HepG2 (cell line): ENCODE measurements at regions not wholly inside any gene's neighbourhood (a gene's known extent, or its start where the extent isn't known, plus 50 kb on each side); places are given as distances from the start of the nearest gene placed in this dataset.

Experiments
- ATAC-seq: fragments of 200-7000 bp; cut with Tn5 transposase; 3 replicates; pipeline ENCODE4 v1.9.1; 2020; ENCODE audit warnings: mild to moderate bottlenecking, moderate library complexity
- BruUV-seq: library from RNA; stranded (reverse); fragments of 400-500 nt; replicated peaks from 2 replicates; lab custom pipeline; 2021; lab: Mats Ljungman, UMichigan
- CTCF ChIA-PET: fragments of 300-600 bp; formaldehyde crosslinking; extraction: SDS; loops from one replicate; lab custom pipeline; 2021; ENCODE audit warnings: low total read pairs, inconsistent platforms, low intra/inter-chr PET ratio; lab: Yijun Ruan, JAX
- POLR2A ChIA-PET: fragments of 350-600 bp; sonication (Branson Sonifier 250); formaldehyde crosslinking; loops from one replicate; lab custom pipeline; 2020; ENCODE audit warnings: antibody characterized with exemption, inconsistent platforms; lab: Yijun Ruan, JAX
- DNase-seq: peaks from one replicate; pipeline ENCODE4 v3.0.0-alpha.2; 2015; ENCODE audit warnings: low spot score
- FAIRE-seq: peaks from 3 replicates; lab custom pipeline; 2011; peaks lifted over from hg19 to GRCh38; lab: Jason Lieb, UNC
- H2AFZ ChIP-seq: one replicate; pipeline ENCODE4 v1.6.1; 2011; ENCODE audit warnings: low read length, inconsistent platforms
- H3K27ac ChIP-seq: fragments of 300-600 bp; 3 replicates; pipeline ENCODE4 v1.8.0; 2011; ENCODE audit warnings: mixed run types, mild to moderate bottlenecking, mixed read lengths, low read length, inconsistent platforms; ENCODE audit not compliant: insufficient read depth; ENCODE audit errors: extremely low read length
- H3K27me3 ChIP-seq, 2 experiments: fragments of 200-600 bp in 1 of 2; 2 replicates in 1 of 2; 3 replicates in 1 of 2; pipeline versions ENCODE4 v1.6.0 to v1.8.0; 2011; ENCODE audit warnings: low read length in 2 of 2, mild to moderate bottlenecking in 2 of 2, moderate library complexity in 2 of 2, inconsistent platforms in 1 of 2; ENCODE audit not compliant: insufficient read depth in 2 of 2, control insufficient read depth in 1 of 2
- H3K36me3 ChIP-seq, 2 experiments: fragments of 200-600 bp in 1 of 2; replicated peaks in 1 of 2; 2 replicates in 1 of 2; 3 replicates in 1 of 2; pipeline versions ENCODE4 v1.5.1 to v1.8.0; 2011; ENCODE audit warnings: low read length in 2 of 2, inconsistent platforms in 1 of 2; ENCODE audit not compliant: insufficient read depth in 2 of 2, control insufficient read depth in 1 of 2
- H3K4me1 ChIP-seq: 2 replicates; pipeline ENCODE4 v1.5.1; 2012; ENCODE audit warnings: low read length, inconsistent platforms; ENCODE audit not compliant: insufficient read depth
- H3K4me2 ChIP-seq: 2 replicates; pipeline ENCODE4 v1.6.0; 2011; ENCODE audit warnings: low read depth, low read length, inconsistent platforms
- H3K4me3 ChIP-seq, 3 experiments: fragments of 200-600 bp in 1 of 3; sonication (generic), shearing (Covaris generic) in 1 of 3; replicated peaks in 1 of 3; 2 replicates each; pipeline ENCODE4 v1.5.1; 2011 to 2016; ENCODE audit warnings: low read length in 3 of 3, inconsistent platforms in 2 of 3, low read depth in 2 of 3, mild to moderate bottlenecking in 2 of 3, control low read depth in 1 of 3, mixed read lengths in 1 of 3; ENCODE audit not compliant: insufficient read depth in 1 of 3
- H3K79me2 ChIP-seq: one replicate; pipeline ENCODE4 v1.6.1; 2011; ENCODE audit warnings: low read length, inconsistent platforms; ENCODE audit not compliant: insufficient read depth
- H3K9ac ChIP-seq: 2 replicates; pipeline ENCODE4 v1.6.0; 2011; ENCODE audit warnings: mild to moderate bottlenecking, low read depth, low read length, inconsistent platforms; ENCODE audit not compliant: insufficient read depth
- H3K9me3 ChIP-seq: 2 replicates; pipeline ENCODE4 v1.5.1; 2012; ENCODE audit warnings: mild to moderate bottlenecking, low read length
- H4K20me1 ChIP-seq: 2 replicates; pipeline ENCODE4 v1.6.0; 2011; ENCODE audit warnings: inconsistent platforms, mild to moderate bottlenecking, low read length, moderate library complexity; ENCODE audit not compliant: insufficient read depth
- DR1 ChIP-seq: sonication (generic); formaldehyde crosslinking; IDR thresholded peaks from 2 replicates; pipeline ENCODE4 v1.8.0; 2021; ENCODE audit warnings: mild to moderate bottlenecking, missing genetic modification reagents, inconsistent platforms
- HMG20B ChIP-seq: conservative IDR thresholded peaks from 2 replicates; pipeline ENCODE4 v1.6.1; 2016; ENCODE audit warnings: missing genetic modification reagents, missing compliant biosample characterization
- MAFF ChIP-seq: IDR thresholded peaks from 2 replicates; pipeline ENCODE4 v1.6.1; 2011; ENCODE audit warnings: low read depth, low read length, improper control_type of control experiment
- MEF2D ChIP-seq: sonication (generic); formaldehyde crosslinking; IDR thresholded peaks from 2 replicates; pipeline ENCODE4 v1.5.1; 2020; ENCODE audit warnings: mild to moderate bottlenecking, missing genetic modification reagents
- NFIC ChIP-seq: IDR thresholded peaks from 2 replicates; pipeline ENCODE4 v1.6.1; 2012; ENCODE audit warnings: mild to moderate bottlenecking, low read length, inconsistent platforms
- NFRKB ChIP-seq: fragments of 450-650 bp; IDR thresholded peaks from 2 replicates; pipeline ENCODE4 v1.6.1; 2017
- NKX3-1 ChIP-seq: sonication (generic); formaldehyde crosslinking; IDR thresholded peaks from 2 replicates; pipeline ENCODE4 v1.5.0; 2020; ENCODE audit warnings: missing genetic modification reagents
- WIZ ChIP-seq: sonication (generic); formaldehyde crosslinking; IDR thresholded peaks from 2 replicates; pipeline ENCODE4 v1.5.1; 2020; ENCODE audit warnings: mild to moderate bottlenecking, missing genetic modification reagents
- ZNF253 ChIP-seq: sonication (generic); formaldehyde crosslinking; IDR thresholded peaks from 2 replicates; pipeline ENCODE4 v1.8.0; 2022; ENCODE audit warnings: mild to moderate bottlenecking, missing genetic modification reagents, borderline replicate concordance
- ZNF274 ChIP-seq: sonication (generic); formaldehyde crosslinking; IDR thresholded peaks from 2 replicates; pipeline ENCODE4 v1.5.1; 2020; ENCODE audit warnings: mild to moderate bottlenecking, missing genetic modification reagents
- ZNF839 ChIP-seq: sonication (generic); formaldehyde crosslinking; IDR thresholded peaks from 2 replicates; pipeline ENCODE4 v1.4.0; 2020; ENCODE audit warnings: missing genetic modification reagents, mild to moderate bottlenecking, borderline replicate concordance
- in situ Hi-C: cut with HindIII; loops from 2 replicates; pipeline ENCODE4 v1.10.0; 2017; ENCODE audit warnings: low pct_unique_long_range_greater_than_20kb; ENCODE audit not compliant: extremely low pct_ligation_motif_present
- intact Hi-C: fragments of 100-400 bp; cut with micrococcal nuclease; formaldehyde crosslinking; loops from one replicate; pipeline ENCODE4 v1.10.0; 2022; ENCODE audit not compliant: unreplicated experiment
- TF ChIP-seq, protein P1 (sequence below): IDR thresholded peaks from 2 replicates; pipeline ENCODE4 v1.6.1; 2018; ENCODE audit warnings: missing genetic modification reagents, mild to moderate bottlenecking, missing compliant biosample characterization
- TF ChIP-seq, protein P2 (sequence below): sonication (generic); formaldehyde crosslinking; IDR thresholded peaks from 2 replicates; pipeline ENCODE4 v1.4.0; 2020; ENCODE audit warnings: low read depth, missing genetic modification reagents
- TF ChIP-seq, protein P3 (sequence below): conservative IDR thresholded peaks from 2 replicates; pipeline ENCODE4 v1.6.1; 2018; ENCODE audit warnings: missing genetic modification reagents
- TF ChIP-seq, protein P4 (sequence below): sonication (generic); formaldehyde crosslinking; IDR thresholded peaks from 2 replicates; pipeline ENCODE4 v1.8.0; 2023; ENCODE audit warnings: mild to moderate bottlenecking, missing genetic modification reagents
- TF ChIP-seq, protein P5 (sequence below): sonication (generic); formaldehyde crosslinking; IDR thresholded peaks from 2 replicates; pipeline ENCODE4 v1.5.1; 2020; ENCODE audit warnings: mild to moderate bottlenecking, missing genetic modification reagents, moderate library complexity

DNA sequence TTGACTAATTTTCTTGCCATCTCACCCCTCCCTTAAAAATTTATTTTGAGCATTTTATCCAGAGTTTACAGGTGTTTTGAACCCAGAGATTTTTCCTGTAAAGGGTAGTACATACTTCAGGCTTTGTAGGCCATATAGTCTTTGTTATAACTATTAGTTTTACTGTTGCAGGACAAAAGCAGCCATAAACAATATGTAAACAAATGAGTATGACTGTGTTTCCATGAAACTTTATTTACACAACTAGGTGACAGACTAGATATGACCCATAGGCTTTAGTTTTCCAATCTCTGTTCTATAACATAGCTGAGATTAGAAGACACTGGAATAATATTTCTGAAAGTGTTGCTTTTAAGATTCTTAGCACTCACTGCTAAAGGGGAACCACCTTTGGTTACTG, 587.9 kb downstream of the PDCD6IP start:
- Histone ChIP-seq H3K9me3 (no peaks in the 10 kb centered on the region), H3K4me2 (no peak overlapping the region), H3K27ac (no peak overlapping the region), H3K36me3 (no peaks in the 10 kb centered on the region), H3K4me3 (no peak overlapping the region), H4K20me1 (no peaks in the 10 kb centered on the region), H3K79me2 (no peaks in the 10 kb centered on the region), H3K27me3 (no peaks in the 10 kb centered on the region), H2AFZ (no peak overlapping the region), H3K9ac (no peak overlapping the region), H3K4me1 (no peaks in the 10 kb centered on the region)
- ChIA-PET CTCF (no interaction called here), POLR2A (no interaction called here)
- no peak for FAIRE-seq
- ATAC-seq, result no peak
- no TSS peak for BruUV-seq
- intact Hi-C loops, result no loop called here
- no peak for DNase-seq
- in situ Hi-C loops, result no loop called here
- TF ChIP-seq NFRKB (no peak), HMG20B (CRISPR knock-in tag) (no peak), ZNF253 (CRISPR knock-in tag) (no peak), WIZ (no peak), ZNF839 (CRISPR knock-in tag) (no peak), MAFF (no peak), NKX3-1 (CRISPR knock-in tag) (no peak), DR1 (CRISPR knock-in tag) (no peak), MEF2D (CRISPR knock-in tag) (no peak), ZNF274 (no peak), NFIC (no peak)
- TF ChIP-seq, protein P1, sequence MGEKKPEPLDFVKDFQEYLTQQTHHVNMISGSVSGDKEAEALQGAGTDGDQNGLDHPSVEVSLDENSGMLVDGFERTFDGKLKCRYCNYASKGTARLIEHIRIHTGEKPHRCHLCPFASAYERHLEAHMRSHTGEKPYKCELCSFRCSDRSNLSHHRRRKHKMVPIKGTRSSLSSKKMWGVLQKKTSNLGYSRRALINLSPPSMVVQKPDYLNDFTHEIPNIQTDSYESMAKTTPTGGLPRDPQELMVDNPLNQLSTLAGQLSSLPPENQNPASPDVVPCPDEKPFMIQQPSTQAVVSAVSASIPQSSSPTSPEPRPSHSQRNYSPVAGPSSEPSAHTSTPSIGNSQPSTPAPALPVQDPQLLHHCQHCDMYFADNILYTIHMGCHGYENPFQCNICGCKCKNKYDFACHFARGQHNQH (CRISPR knock-in tag), result no peak
- TF ChIP-seq, protein P2, sequence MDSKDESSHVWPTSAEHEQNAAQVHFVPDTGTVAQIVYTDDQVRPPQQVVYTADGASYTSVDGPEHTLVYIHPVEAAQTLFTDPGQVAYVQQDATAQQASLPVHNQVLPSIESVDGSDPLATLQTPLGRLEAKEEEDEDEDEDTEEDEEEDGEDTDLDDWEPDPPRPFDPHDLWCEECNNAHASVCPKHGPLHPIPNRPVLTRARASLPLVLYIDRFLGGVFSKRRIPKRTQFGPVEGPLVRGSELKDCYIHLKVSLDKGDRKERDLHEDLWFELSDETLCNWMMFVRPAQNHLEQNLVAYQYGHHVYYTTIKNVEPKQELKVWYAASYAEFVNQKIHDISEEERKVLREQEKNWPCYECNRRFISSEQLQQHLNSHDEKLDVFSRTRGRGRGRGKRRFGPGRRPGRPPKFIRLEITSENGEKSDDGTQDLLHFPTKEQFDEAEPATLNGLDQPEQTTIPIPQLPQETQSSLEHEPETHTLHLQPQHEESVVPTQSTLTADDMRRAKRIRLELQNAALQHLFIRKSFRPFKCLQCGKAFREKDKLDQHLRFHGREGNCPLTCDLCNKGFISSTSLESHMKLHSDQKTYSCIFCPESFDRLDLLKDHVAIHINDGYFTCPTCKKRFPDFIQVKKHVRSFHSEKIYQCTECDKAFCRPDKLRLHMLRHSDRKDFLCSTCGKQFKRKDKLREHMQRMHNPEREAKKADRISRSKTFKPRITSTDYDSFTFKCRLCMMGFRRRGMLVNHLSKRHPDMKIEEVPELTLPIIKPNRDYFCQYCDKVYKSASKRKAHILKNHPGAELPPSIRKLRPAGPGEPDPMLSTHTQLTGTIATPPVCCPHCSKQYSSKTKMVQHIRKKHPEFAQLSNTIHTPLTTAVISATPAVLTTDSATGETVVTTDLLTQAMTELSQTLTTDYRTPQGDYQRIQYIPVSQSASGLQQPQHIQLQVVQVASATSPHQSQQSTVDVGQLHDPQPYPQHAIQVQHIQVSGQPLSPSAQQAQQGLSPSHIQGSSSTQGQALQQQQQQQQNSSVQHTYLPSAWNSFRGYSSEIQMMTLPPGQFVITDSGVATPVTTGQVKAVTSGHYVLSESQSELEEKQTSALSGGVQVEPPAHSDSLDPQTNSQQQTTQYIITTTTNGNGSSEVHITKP (CRISPR knock-in tag), result no peak
- TF ChIP-seq, protein P3, sequence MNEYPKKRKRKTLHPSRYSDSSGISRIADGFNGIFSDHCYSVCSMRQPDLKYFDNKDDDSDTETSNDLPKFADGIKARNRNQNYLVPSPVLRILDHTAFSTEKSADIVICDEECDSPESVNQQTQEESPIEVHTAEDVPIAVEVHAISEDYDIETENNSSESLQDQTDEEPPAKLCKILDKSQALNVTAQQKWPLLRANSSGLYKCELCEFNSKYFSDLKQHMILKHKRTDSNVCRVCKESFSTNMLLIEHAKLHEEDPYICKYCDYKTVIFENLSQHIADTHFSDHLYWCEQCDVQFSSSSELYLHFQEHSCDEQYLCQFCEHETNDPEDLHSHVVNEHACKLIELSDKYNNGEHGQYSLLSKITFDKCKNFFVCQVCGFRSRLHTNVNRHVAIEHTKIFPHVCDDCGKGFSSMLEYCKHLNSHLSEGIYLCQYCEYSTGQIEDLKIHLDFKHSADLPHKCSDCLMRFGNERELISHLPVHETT (CRISPR knock-in tag), result no peak
- TF ChIP-seq, protein P4, sequence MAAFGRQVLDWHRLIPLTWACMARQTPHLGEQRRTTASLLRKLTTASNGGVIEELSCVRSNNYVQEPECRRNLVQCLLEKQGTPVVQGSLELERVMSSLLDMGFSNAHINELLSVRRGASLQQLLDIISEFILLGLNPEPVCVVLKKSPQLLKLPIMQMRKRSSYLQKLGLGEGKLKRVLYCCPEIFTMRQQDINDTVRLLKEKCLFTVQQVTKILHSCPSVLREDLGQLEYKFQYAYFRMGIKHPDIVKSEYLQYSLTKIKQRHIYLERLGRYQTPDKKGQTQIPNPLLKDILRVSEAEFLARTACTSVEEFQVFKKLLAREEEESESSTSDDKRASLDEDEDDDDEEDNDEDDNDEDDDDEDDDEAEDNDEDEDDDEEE (CRISPR knock-in tag), result no peak
- TF ChIP-seq, protein P5, sequence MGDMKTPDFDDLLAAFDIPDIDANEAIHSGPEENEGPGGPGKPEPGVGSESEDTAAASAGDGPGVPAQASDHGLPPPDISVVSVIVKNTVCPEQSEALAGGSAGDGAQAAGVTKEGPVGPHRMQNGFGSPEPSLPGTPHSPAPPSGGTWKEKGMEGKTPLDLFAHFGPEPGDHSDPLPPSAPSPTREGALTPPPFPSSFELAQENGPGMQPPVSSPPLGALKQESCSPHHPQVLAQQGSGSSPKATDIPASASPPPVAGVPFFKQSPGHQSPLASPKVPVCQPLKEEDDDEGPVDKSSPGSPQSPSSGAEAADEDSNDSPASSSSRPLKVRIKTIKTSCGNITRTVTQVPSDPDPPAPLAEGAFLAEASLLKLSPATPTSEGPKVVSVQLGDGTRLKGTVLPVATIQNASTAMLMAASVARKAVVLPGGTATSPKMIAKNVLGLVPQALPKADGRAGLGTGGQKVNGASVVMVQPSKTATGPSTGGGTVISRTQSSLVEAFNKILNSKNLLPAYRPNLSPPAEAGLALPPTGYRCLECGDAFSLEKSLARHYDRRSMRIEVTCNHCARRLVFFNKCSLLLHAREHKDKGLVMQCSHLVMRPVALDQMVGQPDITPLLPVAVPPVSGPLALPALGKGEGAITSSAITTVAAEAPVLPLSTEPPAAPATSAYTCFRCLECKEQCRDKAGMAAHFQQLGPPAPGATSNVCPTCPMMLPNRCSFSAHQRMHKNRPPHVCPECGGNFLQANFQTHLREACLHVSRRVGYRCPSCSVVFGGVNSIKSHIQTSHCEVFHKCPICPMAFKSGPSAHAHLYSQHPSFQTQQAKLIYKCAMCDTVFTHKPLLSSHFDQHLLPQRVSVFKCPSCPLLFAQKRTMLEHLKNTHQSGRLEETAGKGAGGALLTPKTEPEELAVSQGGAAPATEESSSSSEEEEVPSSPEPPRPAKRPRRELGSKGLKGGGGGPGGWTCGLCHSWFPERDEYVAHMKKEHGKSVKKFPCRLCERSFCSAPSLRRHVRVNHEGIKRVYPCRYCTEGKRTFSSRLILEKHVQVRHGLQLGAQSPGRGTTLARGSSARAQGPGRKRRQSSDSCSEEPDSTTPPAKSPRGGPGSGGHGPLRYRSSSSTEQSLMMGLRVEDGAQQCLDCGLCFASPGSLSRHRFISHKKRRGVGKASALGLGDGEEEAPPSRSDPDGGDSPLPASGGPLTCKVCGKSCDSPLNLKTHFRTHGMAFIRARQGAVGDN (CRISPR knock-in tag), result no peak
